Dedifferentiated amniotic fluid mesenchymal stem cell (primary cell): ENCODE measurements at regions not wholly inside any gene's neighbourhood (a gene's known extent, or its start where the extent isn't known, plus 50 kb on each side); places are given as distances from the start of the nearest gene placed in this dataset.
"Not testable (repeated sequence)": the region's sequence is repeated elsewhere in the genome, so short reads cannot be mapped to it uniquely, and the experiment has no call there.

Source experiments
- DNase-seq: peaks from one replicate; pipeline ENCODE4 v3.0.0-alpha.2; 2016; ENCODE audit errors: extremely low spot score

DNA sequence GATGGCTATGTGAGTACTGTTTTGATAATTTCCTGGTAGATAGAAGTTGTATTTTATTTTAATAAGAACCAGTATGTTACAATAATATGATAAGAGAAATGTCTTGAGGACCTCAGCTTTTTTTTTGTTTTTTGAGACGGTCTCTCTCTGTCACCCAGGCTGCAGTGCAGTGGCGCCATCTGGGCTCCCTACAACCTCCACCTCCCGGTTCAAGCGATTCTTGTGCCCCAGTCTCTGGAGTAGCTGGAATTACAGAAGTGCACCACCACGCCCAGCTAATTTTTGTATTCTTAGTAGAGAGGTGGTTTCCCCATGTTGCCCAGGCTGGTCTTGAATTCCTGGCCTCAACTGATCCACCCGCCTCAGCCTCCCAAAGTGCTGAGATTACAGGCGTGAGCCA, 968.1 kb upstream of the ADGRL4 start:
- no peak for DNase-seq

DNA sequence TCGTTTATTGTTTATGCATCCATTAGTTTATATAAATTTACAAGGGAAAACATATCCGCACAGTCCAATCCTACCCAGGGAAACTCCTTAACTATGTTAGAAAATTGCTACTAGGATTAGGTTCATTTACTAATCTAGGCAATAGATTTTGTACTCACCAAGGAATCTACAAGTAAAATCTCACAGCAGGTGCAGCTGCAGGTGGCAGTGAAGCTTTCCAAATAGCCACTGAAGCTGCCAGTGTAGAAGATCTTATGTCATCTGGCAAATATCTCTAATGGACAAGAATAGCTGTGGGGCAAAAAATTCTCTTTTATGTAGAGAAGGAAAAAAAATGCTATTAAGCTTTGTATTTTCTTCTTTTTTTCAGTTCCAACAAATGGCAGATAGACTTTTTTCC, 963.4 kb upstream of the ADGRL4 start:
- DNase-seq = no peak

DNA sequence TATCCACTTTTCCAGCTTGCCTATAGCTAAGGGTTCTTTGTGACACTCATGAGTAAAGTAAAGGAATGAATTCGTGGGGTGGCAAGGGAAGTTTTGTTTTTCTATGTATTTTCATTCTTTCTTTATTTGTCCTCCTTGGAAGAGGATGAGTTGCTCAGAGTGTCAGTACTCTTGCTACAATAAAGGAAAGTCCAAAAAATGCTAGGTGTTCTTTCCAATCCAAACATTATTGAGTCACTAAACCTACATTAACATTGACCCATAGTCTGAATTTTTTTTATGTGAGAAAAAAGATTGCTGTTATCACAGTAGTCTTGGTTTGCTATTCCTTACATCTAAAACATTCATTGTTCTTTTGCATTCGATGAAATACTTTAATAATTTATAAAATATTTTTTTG, 959.9 kb upstream of the ADGRL4 start:
- DNase-seq = no peak

DNA sequence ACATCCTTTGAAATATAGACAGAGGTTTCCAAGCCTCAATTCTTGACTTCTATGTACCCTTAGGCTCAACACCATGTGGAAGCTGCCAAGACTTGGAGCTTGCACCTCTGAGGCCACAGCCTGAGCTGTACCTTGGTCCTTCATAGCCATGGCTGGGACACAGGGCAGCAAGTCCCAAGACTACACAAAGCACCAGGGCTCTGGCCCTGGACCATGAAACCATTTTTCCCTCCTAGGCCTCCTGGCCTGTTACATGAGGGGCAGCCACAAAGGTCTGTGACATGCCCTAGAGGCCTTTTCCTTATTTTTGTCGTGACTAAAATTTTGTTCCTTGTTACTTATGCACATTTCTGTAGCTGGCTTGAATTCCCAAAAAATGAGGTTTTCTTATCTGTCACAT, 953.1 kb upstream of the ADGRL4 start:
- DNase-seq = no peak

DNA sequence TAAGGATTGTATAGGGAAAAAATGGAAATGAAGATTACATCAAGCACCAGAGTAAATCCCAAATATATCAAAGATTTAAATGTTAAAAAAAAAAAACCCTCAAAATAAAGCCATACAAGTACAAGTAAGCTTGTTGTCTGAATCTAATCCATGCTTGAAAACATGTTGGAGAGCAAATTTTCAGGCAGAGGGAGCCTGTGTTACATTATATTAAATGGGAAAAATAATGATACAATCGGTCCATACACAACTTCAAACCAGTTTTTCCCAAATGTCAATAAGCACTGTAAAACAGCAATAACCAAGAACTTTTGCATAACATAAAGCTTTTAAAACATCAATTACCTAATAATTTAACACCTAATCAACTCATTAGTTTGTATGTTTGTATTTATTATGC, 949.4 kb upstream of the ADGRL4 start:
- no peak for DNase-seq

DNA sequence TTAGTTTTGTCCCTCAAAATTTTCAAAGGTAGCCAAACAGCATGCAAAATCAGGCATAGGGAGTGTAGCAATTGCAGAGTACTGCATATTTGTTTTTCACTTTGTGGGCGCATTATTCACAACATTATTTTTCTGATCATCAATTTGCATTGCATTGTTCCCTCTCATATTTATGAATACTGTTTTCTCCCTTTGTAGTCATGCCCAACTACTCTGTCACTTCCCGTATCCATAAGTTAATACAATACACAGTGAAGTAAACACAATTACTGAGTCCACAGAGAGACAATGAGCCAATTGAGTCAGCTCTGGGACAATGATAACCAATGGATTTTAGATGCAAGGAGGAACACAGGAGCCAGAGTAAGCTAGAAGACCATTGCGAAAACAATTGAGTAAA, 944.0 kb upstream of the ADGRL4 start:
- DNase-seq = no peak

DNA sequence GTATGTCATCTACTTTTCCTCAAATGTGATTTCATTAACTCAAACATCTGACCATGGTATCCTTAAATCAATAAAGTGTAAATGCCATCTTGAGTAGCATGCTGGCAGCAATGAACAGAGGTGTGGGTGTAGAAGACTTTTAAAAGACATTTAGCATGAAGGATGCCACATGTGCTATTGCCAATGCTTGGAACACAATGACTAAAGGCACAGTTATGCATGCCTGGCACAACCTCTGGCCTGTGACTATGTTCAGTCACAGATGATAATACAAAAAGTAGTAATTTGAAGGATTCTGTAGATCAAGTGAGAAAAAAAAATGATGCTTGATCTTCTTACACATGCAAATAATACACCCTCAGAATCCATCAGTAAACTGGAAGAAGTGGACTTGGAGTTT, 938.9 kb upstream of the ADGRL4 start:
- no peak for DNase-seq

DNA sequence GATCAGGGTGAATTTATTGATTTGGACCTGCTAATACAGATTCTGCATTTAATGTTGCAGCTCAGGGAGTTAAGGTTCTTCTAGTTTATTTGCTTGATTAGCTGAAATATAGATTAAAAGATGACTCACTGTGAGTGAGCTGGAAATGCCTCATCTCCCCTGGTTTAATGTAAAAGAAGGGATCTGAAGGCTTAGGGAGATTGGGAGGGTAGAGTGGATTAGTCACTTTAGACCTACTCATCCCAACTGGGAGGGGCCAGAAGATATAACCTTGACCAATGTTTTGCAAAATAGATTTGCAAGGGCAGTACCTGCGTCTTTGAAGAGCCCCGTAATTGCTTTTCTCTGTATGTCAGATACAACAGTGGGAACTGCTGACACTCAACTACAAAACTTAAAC, 922.8 kb upstream of the ADGRL4 start:
- no peak for DNase-seq

DNA sequence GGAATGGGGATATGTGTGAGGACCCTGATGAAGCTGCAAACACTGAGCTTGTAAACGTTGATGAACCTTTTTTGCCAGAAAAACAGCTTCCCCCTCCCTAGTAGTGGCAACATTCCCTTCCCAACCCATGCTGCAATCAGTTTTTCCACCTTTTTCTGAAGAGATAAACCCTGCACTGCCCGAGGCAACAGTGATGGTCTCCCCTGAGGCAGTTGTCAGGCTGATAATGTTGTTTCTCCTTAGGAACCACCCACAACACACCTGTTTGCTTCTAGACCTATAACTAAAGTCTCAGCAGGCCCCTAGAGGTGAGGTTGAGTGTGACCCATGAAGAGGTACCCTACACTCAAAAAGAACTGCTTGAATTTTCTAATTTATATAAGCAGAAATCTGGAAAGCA, 922.4 kb upstream of the ADGRL4 start:
- no peak for DNase-seq

DNA sequence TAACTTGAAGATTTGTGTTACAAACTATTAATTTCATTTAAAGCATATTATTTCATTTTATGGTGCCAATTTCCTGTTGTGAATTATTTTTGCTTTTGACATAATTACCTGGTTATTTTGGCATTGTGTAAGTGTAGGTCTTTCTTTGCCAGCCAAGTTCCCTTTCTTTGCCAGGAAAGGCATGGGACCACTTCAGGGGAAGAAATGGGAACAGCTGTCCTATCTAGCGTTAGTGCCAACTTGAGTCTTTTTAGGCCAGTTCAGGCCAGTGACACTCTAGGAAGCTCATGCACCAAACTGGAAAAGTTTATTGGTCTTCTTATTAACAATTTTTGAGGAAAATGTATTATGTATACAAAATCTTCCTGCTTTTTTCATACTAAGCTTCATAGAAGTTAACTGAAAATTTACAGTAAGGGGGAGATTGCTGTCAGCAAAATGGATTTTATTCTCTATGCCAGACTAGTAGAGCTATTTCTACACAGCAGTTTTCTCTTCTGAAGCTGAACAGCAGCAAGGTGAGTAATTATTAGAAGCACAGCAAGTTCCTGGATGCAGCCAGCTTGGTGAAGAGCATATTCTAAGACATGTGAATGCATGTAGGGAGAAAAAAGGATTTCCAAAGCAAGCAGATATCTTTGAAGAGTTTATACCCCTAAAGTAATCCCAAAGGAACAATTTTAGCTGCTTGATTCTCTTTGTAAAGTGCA, 914.6 kb upstream of the ADGRL4 start:
- no peak for DNase-seq

DNA sequence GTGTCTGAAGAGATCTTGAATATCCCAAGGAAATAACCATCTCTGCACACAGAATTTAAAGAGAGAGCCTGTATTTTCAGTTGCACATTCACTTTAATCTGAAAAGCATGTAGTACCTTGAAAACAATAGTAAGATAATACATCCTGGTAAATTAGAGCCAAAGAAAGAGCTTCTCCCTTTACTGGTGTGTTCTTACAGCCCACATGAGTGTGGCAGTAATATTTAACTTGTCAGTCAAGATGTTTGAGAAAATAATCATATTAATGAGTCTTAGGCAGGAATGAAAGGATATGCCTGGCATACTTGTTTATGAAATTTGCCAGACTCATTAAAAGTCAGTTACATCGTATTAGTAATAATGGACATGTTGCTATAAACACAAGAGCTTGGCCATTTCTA, 908.4 kb upstream of the ADGRL4 start:
- no peak for DNase-seq

DNA sequence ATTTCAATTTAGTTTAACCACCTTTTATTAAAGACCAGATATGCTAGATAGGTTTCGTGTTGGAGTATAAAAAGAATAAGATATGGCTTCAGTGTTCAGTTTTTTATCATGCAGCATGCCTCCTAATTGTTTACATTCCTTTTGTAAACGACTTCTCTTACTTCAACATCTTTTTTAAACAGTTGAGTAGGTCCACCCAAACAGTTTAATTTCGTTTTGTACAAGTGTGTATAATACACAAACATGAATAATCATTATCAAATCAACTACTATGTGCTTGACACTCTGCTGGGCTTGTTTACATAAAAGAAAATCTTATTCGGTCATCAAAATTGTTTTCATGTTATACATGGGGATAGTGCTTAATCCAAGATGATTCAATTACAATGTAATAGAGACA, 906.3 kb upstream of the ADGRL4 start:
- DNase-seq = no peak

DNA sequence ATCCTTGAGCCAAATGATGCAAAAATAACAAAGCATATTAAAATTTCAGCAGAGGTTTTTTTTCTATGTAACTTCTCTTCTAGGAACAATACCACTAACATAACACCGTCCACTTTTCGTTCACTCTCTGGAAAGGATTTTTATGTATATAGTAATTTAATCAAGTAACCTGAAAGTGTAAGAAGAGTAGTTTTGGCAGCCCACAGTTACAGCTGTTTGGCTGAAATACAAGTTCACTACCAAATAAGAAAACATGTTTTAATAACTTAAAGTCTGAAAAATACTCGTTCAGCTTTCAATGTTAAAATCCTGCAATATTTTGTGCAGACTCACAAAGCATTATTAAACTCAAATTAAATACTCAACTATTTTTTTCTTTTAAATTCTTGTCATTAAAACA, 896.8 kb upstream of the ADGRL4 start:
- no peak for DNase-seq

DNA sequence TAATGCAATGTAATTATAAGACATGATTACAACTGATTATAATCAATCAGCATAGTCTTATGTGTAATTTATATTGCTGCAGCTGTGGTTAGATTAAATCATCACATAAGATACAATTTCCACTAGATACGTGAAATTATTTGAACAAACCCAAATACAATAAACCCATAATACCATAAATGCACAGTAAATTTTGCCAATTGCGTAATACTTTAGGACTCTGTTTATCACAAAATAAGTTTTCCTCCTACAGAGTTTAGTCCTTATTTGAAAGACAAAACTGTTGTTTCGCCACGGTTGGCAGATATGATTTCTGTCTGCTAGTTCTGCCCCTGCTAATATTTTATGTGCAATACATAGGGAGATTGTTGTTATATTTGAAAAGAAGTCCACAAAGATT, 895.9 kb upstream of the ADGRL4 start:
- DNase-seq = no peak

DNA sequence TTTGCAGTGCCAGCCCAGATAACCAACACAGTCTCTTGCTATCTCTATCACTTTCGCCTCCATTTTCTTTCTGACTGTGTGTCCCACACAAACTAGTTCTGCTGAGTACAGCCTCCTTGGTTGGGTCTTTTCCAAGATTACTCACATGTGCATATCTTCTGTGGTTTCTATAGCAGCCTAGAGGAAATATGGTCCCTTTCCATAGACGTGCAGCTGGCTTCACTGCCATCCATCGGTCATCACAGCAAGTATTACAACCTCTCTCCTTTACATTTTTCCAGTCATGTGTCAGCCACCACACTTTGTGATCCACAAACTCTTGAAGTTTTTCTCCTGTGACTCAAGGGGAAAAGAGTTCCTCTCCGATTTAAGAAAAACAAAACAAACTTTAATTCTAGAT, 893.4 kb upstream of the ADGRL4 start:
- peak; percentile 83 for DNase-seq

DNA sequence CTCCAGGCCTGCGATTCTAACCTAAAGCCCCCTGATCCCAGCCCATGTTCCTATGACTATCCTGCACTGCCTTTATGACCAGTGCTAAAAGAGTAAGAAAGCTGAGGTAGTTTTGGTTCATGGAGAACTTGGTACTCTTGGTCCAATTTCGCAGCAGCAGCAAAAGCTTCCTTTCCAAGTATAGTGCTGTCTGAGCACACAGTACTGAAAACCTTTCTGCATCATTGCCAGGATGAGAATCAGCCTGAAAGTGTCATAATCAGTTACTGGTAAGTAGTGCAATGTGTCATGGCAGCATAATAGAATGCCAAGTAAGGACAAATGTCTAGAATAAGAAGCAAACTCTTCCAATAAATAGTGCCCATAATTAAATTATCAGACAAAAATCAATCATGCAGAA, 889.6 kb upstream of the ADGRL4 start:
- DNase-seq = no peak

DNA sequence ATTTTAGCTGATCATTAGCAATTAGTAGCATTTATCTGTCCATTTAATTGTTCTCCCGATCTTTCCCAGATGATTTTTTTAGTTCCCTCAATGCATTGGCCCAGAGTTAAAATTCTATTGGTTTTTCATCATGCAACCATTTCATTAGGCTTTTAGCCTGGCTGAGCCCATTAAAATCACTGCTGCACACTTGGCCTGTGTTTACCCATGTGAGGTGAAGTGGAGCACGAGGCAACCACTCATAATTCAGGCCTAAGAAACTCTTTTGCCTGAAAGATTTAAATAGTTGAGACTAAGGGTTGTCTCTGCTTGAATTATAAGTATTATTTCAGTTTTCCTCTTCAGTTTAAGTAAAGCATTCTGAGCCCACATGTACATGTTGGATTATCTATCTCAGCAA, 889.0 kb upstream of the ADGRL4 start:
- no peak for DNase-seq

DNA sequence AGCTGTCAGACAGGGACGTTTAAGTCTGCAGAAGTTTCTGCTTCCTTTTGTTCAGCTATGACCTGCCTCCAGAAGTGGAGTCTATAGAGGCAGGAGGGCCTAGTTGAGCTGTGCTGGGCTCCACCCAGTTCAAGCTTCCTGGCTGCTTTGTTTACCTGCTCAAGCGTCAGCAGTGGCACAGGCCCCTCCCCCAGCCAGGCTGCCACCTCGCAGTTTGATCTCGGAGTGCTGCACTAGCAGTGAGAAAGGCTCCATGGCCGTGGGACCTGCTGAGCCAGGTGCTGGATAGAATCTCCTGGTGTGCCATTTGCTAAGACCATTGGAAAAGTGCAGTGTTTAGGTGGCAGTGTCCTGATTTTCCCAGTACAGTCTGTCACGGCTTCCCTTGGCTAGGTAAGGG, 887.6 kb upstream of the ADGRL4 start:
- not testable (repeated sequence) for DNase-seq

DNA sequence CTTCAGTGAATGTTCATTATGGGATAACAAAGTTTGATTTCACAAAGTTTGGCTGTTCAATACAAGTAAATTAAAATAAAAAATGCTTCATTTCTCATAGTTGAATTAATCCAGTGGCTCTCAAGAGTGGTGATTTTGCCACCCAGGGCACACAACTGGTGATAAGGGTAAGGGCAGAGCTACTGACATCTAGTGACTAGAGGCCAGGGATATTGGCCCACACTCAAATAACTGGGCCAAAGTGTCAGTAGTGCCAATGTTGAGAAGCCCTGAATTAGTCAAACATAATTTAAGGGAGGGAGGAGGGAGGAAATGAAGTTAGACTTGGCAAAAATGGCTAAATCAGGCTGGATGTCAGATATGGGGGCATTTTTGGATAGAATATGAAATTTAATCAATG, 880.5 kb upstream of the ADGRL4 start:
- no peak for DNase-seq

DNA sequence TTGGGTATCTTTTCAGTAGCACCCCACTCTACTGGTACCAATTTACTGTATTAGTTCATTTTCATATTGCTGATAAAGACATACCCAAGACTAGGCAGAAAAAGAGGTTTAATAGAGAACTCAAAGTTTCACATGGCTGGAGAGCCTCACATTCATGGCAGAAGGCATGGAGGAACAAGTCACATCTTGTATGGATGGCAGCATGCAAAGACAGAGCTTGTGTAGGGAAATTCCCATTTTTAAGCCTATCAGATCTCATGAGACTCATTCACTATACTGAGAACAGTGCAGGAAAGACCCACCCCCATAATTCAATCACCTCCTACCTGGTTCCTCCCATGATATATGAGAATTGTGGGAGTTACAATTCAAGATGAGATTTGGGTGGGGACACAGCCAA, 878.6 kb upstream of the ADGRL4 start:
- DNase-seq = no peak

DNA sequence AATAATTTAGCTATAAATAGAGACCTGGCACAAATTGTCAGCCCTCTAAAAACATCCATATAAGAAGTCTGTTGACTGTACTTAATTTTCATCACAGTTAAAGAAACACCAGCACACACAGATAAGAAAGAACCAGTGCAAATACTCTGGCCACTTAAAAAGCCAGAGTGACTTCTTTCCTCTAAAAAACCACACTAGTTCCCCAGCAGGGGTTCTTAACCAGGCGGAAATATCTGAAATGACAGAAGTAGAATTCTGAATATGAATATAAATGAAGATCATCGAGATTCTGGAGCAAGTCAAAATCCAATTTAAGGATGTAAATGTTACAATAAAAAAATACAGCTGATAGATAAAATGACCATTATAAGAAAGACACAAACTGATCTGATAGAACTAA, 870.6 kb upstream of the ADGRL4 start:
- no peak for DNase-seq

DNA sequence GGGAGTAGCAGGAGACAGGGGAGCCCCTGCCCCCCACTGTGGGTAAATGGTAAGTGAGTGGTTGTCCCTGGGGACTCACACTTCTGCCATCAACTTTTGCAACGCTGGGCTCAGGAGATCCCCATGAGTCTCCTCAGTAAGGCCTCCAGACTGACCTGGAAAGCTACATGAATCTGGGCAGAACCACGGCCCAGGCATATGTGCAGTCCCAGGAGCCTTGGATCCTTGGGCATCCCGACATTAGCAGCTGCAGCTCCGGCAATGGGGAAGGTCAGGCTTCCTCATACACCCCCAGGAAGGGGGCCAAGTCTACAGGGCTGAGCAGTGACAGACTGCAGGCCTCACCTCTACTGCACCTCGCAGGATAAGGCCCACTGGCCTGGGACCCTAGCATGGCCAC, 868.7 kb upstream of the ADGRL4 start:
- no peak for DNase-seq

DNA sequence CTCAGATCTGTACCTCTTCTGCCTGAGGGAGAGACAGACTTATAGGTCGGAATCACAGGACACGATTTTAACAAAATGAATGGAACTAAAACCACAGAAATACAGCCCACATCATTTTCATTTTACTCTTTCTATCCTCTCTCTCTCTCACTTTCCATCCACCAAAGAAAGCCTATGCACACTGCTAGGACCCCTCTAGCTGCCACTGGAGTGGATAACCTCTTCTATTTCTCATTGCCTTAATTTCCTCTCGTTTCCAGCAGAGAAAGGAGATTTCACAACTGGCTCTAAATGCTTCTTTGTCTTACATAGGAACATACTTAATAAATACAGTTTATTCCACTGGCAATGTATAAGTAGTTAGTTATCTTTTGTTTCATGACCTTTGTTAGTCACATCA, 867.8 kb upstream of the ADGRL4 start:
- DNase-seq = no peak

DNA sequence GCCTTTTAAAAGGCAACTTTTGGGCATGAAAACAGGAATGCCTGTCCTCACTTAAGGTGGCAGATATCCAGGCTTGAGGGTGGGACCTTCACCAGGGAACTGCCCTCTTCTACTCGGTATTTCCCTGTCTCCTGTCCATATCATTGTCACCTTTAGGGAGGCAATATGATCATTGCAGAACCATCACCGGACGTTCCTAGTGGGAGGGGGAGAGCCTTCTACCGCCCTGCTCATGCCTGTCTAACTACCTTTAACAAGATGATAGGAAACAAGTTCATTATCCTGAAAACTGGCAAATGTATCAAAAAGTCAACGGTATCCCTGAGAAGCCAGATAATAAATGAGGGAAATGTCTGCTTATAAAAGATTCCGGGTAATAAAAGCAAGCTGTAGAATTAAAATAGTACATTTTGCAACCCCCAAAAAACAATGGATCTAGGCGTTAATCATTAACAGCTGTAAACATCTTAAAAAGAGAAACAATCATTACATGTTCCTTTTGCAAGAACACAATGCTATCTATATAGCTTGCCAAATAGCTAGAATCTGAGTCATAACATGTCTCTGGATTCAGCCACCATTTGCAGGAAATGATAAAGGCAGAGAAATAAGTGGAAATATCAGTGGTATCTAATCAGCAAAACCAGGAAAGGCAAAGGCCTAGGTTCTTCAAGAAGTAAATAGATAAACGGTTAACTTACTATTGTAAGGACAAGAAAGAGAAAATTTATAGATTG, 852.9 kb upstream of the ADGRL4 start:
- peak; percentile 49 for DNase-seq
